ENCODE measurements at regions not wholly inside any gene's neighbourhood (a gene's known extent, or its start where the extent isn't known, plus 50 kb on each side); places are given as distances from the start of the nearest gene placed in this dataset.

DNA sequence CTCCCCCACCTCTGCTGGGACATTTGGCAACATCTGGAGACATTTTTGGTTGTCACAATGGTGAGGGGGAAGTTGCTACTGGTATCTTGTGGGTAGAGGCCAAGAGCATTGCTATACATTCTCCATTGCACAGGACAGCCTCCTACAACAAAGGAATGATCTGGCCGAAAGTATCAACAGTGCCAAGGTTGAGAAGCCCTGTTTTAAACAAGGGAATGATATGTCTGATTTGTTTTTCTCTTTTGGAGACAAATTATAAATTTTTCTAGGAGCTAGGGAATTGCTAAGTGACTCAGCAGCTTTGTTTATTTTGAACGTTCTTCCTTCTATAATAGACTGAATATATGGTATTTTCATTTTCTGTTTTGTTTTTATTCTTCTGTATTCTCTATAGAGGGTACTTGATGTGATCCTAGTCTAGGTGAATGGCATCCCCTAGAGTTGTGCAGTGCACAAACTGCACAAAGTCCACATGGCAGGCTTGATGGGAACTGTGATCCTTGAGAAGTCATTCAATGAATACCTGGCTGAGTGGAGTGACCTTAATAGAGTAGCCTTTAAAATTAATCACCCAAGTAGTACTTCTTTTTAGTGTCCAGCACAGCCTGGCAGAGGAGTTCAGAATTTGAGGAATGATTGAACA is 288.6 kb upstream of the USP24 start:
- H3K4me3 ChIP-seq (replicated peaks; ENCODE audit: low read depth, low read length) = no peak overlapping the region
- DNase-seq (ENCODE audit: extremely low read depth, low read depth) = no peak
- TF ChIP-seq, protein P1, sequence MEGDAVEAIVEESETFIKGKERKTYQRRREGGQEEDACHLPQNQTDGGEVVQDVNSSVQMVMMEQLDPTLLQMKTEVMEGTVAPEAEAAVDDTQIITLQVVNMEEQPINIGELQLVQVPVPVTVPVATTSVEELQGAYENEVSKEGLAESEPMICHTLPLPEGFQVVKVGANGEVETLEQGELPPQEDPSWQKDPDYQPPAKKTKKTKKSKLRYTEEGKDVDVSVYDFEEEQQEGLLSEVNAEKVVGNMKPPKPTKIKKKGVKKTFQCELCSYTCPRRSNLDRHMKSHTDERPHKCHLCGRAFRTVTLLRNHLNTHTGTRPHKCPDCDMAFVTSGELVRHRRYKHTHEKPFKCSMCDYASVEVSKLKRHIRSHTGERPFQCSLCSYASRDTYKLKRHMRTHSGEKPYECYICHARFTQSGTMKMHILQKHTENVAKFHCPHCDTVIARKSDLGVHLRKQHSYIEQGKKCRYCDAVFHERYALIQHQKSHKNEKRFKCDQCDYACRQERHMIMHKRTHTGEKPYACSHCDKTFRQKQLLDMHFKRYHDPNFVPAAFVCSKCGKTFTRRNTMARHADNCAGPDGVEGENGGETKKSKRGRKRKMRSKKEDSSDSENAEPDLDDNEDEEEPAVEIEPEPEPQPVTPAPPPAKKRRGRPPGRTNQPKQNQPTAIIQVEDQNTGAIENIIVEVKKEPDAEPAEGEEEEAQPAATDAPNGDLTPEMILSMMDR (IDR thresholded peaks at IDR 0.05; ENCODE audit: low read depth, low read length, missing control alignments) = no peak

DNA sequence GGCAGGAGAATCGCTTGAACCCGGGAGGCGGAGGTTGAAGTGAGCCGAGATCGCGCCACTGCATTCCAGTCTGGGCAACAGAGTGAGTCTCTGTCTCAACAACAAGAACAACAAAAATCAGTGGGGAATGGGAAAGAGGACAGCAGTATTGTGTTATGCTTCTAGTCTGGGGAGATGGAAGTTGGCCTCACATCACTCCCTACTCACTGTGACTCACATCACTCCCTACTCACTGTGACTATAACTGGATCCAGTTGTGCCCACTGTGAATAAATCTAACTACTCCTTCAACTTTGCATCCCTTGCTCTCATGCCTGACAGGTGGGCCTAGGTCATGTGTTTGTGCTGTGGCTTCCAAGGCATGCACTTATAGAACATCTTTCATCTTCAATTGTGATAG is 285.4 kb upstream of the USP24 start:
- TF ChIP-seq, protein P1 (IDR thresholded peaks at IDR 0.05; ENCODE audit: low read depth, low read length, missing control alignments) = no peak
- no peak for DNase-seq (ENCODE audit: extremely low read depth, low read depth)
- no peak overlapping the region for H3K4me3 ChIP-seq (replicated peaks; ENCODE audit: low read depth, low read length)

DNA sequence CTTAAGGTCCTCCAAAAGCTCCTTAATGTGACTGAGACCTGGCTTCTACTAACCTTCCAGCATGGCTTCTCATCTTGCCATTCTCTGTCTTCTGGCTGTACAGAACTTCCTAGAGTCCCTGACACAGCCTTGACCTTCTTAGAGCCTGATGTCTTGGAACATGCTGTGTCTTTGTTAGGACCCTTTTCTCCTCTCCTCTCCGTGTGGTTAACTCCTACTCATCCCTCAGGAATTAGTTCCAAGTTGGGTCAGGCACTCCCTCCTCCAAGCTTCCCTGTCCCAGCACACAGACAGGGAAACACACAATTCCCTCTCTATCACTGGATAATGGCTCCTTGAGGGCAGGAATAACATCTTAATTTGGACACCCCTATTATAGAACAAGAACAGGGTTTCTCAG is 275.4 kb upstream of the USP24 start:
- TF ChIP-seq, protein P1 (IDR thresholded peaks at IDR 0.05; ENCODE audit: low read depth, low read length, missing control alignments) = no peak
- H3K4me3 ChIP-seq (replicated peaks; ENCODE audit: low read depth, low read length) = no peak overlapping the region
- DNase-seq (ENCODE audit: extremely low read depth, low read depth) = no peak

DNA sequence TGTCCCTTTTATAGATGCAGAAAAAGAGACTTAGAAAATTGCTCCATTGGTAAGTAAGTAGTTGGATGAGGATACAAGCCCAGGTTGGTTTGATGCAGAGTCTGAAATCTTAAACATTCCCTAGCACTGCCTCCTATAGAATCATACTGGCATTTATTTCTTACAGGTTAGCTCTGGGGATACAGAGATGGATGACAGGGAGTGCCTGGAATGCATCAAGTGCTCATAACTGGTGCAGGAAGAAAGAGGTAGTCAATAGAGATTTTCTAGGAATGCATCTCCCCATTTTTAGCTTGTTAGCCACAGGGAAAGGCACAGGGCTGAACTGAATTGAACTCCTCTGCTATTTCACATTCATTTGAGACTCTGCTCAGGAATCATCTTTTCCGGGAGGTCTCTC is 269.0 kb upstream of the USP24 start:
- TF ChIP-seq, protein P1 (IDR thresholded peaks at IDR 0.05; ENCODE audit: low read depth, low read length, missing control alignments) = no peak
- no peak overlapping the region for H3K4me3 ChIP-seq (replicated peaks; ENCODE audit: low read depth, low read length)
- no peak for DNase-seq (ENCODE audit: extremely low read depth, low read depth)

DNA sequence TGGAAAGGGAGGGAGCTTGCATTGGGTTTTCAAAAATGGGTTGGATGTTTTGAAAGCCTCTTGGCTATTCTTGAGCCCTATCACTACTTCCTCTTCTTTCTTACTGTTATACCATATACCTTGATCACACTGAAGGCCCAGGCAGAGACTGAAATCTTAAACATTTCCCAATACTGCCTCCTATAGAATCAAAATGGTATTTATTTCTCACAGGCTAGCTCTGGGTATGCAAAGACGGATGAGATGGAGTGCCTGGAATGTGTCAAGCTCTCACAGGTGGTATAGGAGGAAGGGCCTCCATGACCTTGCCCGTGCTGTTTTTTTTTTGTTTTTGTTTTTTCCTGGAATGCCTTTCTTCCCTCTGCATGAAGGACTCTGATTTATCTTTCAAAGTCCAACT is 268.4 kb upstream of the USP24 start:
- TF ChIP-seq, protein P1 (IDR thresholded peaks at IDR 0.05; ENCODE audit: low read depth, low read length, missing control alignments) = no peak
- no peak overlapping the region for H3K4me3 ChIP-seq (replicated peaks; ENCODE audit: low read depth, low read length)
- no peak for DNase-seq (ENCODE audit: extremely low read depth, low read depth)

DNA sequence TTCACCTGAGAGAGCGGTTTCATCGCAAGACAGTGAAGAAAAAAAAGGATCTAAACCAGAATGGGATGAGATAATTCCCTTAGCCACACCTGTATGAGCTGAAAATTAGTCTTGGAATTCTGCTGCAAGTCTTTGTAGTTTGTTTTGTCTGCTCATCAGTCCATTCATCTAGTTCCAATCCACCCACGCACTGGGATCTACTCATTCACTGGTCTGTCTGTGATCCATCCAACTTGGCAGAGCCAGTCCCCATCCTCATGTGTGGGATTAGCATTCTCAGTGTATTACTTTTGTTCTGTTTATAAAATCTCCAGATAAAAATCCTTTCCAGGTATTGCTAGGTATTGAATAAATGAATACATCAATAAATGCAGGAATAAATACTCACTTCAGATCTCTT is 266.5 kb upstream of the USP24 start:
- no peak for DNase-seq (ENCODE audit: extremely low read depth, low read depth)
- TF ChIP-seq, protein P1 (IDR thresholded peaks at IDR 0.05; ENCODE audit: low read depth, low read length, missing control alignments) = no peak
- no peak overlapping the region for H3K4me3 ChIP-seq (replicated peaks; ENCODE audit: low read depth, low read length)

Measured in HFF-Myc (cell line).